Body of pancreas (tissue), 4 donors: ENCODE measurements at regions not wholly inside any gene's neighbourhood (a gene's known extent, or its start where the extent isn't known, plus 50 kb on each side); places are given as distances from the start of the nearest gene placed in this dataset.
A peak's percentile ranks its signal among the peaks of the same experiment; 100 is the strongest.

ENCODE experiments used
- ATAC-seq: fragments of 150-250 bp; one replicate; pipeline ENCODE4 v1.9.1; 2016
- DNase-seq, 4 donors: peaks; one replicate each; pipeline ENCODE4 v3.0.0-alpha.2; 2019
- H3K27ac ChIP-seq, 4 donors: fragments of 200-600 bp; sonication (generic); 1 replicate in 3 of 4; 2 replicates in 1 of 4; pipeline versions ENCODE4 v1.5.1 to v1.6.1; 2016 to 2019; ENCODE audit warnings: mild to moderate bottlenecking in 1 of 4, mixed read lengths in 1 of 4, moderate library complexity in 1 of 4
- H3K27me3 ChIP-seq, 2 donors: fragments of 200-600 bp; sonication (generic); one replicate each; pipeline ENCODE4 v1.6.0; 2016; ENCODE audit warnings: mild to moderate bottlenecking in 1 of 2
- H3K36me3 ChIP-seq, 2 donors: fragments of 200-600 bp; sonication (generic); replicated peaks in 1 of 2; 2 replicates each; pipeline ENCODE4 v1.5.1; 2016; ENCODE audit warnings: low read depth in 2 of 2; ENCODE audit not compliant: insufficient read depth in 1 of 2
- H3K4me1 ChIP-seq: fragments of 200-600 bp; sonication (generic); one replicate; pipeline ENCODE4 v1.6.0; 2016
- H3K4me3 ChIP-seq, 2 donors: fragments of 200-600 bp; sonication (generic); 1 replicate in 1 of 2; 2 replicates in 1 of 2; pipeline ENCODE4 v1.5.1; 2016 to 2019
- H3K9me3 ChIP-seq, 3 donors: fragments of 200-600 bp; sonication (generic); 1 replicate in 2 of 3; 2 replicates in 1 of 3; pipeline ENCODE4 v1.5.1; 2016
- POLR2A ChIP-seq, 3 donors: fragments of 450-650 bp; IDR thresholded peaks; one replicate each; pipeline ENCODE4 v1.6.1; 2016; ENCODE audit warnings: antibody characterized with exemption in 3 of 3, mild to moderate bottlenecking in 2 of 3
- WGBS, 2 donors: methylation state at CpG; one replicate each; pipeline ENCODE4 v1.1.5; 2017; 5-methylcytosine and 5-hydroxymethylcytosine counted together
- intact Hi-C: fragments of 100-400 bp; cut with DNase I; formaldehyde crosslinking; loops from one replicate; pipeline ENCODE4 v1.15.1; 2023
- TF ChIP-seq, protein P1 (sequence below), 7 experiments: fragments of 450-650 bp in 4 of 7; fragments of 200-600 bp in 3 of 7; sonication (generic) in 3 of 7; IDR thresholded peaks; one replicate each; pipeline ENCODE4 v1.5.1; 2016 to 2019; ENCODE audit warnings: antibody characterized with exemption in 7 of 7

DNA sequence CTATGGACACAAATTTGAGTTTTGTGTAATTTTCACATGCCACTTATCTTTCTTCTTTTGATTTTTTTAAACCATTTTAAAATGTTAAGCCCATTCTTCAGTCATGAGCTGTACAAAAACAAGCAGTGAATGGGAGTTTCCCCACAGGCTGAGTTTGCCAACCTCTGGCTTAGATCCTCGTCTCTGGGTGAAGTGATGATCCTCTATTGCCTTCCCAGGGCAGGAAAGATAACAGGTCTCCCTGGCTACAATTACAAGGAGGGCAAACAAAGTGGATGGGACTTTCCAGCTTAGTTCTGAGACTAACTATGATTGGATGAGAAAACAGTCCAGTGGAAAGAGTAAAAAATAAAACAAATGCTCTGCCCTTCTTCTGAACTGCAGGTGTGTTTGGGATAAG, 203.7 kb downstream of the SPTSSA start:
- intact Hi-C loops = no loop called here
- H3K36me3 ChIP-seq = no peaks in the 10 kb centered on the region
- H3K4me3 ChIP-seq = no peak overlapping the region
- H3K9me3 ChIP-seq = no peaks in the 10 kb centered on the region
- H3K27ac ChIP-seq = peak overlapping the region in 1 of 4 donors; percentile 20
- WGBS, 2 donors = 14 to 19% methylated on average over 1 of the region's 1 CpG
- no peaks in the 10 kb centered on the region for H3K4me1 ChIP-seq
- ATAC-seq (peak; percentile 65), DNase-seq (peak in 1 of 4 donors; percentile 14)
- TF ChIP-seq POLR2A (IDR thresholded peaks at IDR 0.05) = no peak
- TF ChIP-seq, protein P1, sequence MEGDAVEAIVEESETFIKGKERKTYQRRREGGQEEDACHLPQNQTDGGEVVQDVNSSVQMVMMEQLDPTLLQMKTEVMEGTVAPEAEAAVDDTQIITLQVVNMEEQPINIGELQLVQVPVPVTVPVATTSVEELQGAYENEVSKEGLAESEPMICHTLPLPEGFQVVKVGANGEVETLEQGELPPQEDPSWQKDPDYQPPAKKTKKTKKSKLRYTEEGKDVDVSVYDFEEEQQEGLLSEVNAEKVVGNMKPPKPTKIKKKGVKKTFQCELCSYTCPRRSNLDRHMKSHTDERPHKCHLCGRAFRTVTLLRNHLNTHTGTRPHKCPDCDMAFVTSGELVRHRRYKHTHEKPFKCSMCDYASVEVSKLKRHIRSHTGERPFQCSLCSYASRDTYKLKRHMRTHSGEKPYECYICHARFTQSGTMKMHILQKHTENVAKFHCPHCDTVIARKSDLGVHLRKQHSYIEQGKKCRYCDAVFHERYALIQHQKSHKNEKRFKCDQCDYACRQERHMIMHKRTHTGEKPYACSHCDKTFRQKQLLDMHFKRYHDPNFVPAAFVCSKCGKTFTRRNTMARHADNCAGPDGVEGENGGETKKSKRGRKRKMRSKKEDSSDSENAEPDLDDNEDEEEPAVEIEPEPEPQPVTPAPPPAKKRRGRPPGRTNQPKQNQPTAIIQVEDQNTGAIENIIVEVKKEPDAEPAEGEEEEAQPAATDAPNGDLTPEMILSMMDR (IDR thresholded peaks at IDR 0.05) = no peak
- no peaks in the 10 kb centered on the region for H3K27me3 ChIP-seq

GRCh38 chr14:34257505-34257904, 204.5 kb downstream of the SPTSSA start:
- no peaks in the 10 kb centered on the region for H3K36me3 ChIP-seq
- no peak for TF ChIP-seq POLR2A (IDR thresholded peaks at IDR 0.05)
- TF ChIP-seq, protein P1 (IDR thresholded peaks at IDR 0.05) = no peak
- ATAC-seq (peak; percentile 56), DNase-seq (no peak)
- intact Hi-C loops = no loop called here
- no peaks in the 10 kb centered on the region for H3K9me3 ChIP-seq
- H3K4me1 ChIP-seq = no peaks in the 10 kb centered on the region
- no peak overlapping the region for H3K27ac ChIP-seq
- no peak overlapping the region for H3K4me3 ChIP-seq
- 52 to 57% methylated on average over 4 of the region's 4 CpGs for WGBS, 2 donors
- H3K27me3 ChIP-seq = no peaks in the 10 kb centered on the region

GRCh38 chr14:34256223-34256622, 205.8 kb downstream of the SPTSSA start:
- H3K4me3 ChIP-seq = no peak overlapping the region
- H3K9me3 ChIP-seq = no peaks in the 10 kb centered on the region
- no peak overlapping the region for H3K27ac ChIP-seq
- TF ChIP-seq POLR2A (IDR thresholded peaks at IDR 0.05) = no peak
- TF ChIP-seq, protein P1 (IDR thresholded peaks at IDR 0.05) = no peak
- intact Hi-C loops = no loop called here
- no peaks in the 10 kb centered on the region for H3K27me3 ChIP-seq
- H3K4me1 ChIP-seq = no peaks in the 10 kb centered on the region
- WGBS, 2 donors = 87 to 92% methylated on average over 1 of the region's 1 CpG
- no peaks in the 10 kb centered on the region for H3K36me3 ChIP-seq
- ATAC-seq = no peak
- no peak for DNase-seq

DNA sequence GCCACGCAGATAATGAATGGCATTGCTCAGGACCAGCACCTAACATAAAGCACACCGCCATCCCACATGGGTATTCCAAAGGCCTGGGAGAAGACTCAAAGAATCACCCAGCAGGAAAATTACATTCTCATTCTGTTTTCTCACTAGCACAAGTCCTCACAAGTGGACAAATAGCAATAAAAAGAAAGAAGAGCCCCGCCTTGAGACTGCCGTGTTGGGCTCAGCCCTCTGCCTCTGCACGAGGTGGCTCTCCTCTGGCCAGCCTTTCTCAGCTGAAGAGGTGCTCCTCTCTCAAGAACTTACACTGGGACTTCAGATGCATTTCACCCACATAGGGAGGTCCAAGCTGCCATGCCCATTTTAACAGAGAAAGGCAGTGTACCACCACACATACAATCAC, 207.5 kb downstream of the SPTSSA start:
- Histone ChIP-seq H3K27me3 (no peaks in the 10 kb centered on the region), H3K4me1 (no peaks in the 10 kb centered on the region), H3K4me3 (no peak overlapping the region), H3K9me3 (no peaks in the 10 kb centered on the region), H3K27ac (no peak overlapping the region), H3K36me3 (no peaks in the 10 kb centered on the region)
- no peak for ATAC-seq
- TF ChIP-seq POLR2A (IDR thresholded peaks at IDR 0.05) = no peak
- TF ChIP-seq, protein P1 (IDR thresholded peaks at IDR 0.05) = no peak
- no peak for DNase-seq
- intact Hi-C loops = no loop called here
- 72 to 78% methylated on average over 5 of the region's 5 CpGs for WGBS, 2 donors

DNA sequence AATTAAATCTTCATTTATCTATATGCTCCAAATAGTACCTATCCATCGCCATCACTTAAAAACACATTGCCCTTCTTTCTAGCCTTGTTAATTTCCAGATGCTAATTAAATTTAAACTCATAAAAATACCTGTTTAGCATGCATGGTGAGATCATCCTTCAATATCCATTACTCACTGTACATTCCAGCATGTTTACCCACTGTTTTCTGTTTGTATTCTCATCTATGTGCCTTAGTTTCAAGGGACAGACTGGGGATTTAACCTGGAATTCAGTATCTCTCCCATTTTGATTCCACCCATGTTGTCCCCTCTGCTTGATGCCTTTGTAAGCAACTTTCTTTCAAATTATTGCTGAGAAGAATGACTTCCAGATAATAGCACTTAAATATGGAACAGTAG, 208.0 kb downstream of the SPTSSA start:
- H3K4me3 ChIP-seq = no peak overlapping the region
- no peak for ATAC-seq
- no peaks in the 10 kb centered on the region for H3K4me1 ChIP-seq
- 87 to 89% methylated on average over 1 of the region's 1 CpG for WGBS, 2 donors
- no peak for TF ChIP-seq POLR2A (IDR thresholded peaks at IDR 0.05)
- TF ChIP-seq, protein P1 (IDR thresholded peaks at IDR 0.05) = no peak
- H3K36me3 ChIP-seq = no peaks in the 10 kb centered on the region
- no peak for DNase-seq
- intact Hi-C loops = no loop called here
- no peaks in the 10 kb centered on the region for H3K27me3 ChIP-seq
- H3K9me3 ChIP-seq = no peaks in the 10 kb centered on the region
- H3K27ac ChIP-seq = no peak overlapping the region
